ENCODE measurements at regions not wholly inside any gene's neighbourhood (a gene's known extent, or its start where the extent isn't known, plus 50 kb on each side); places are given as distances from the start of the nearest gene placed in this dataset.
A peak's percentile ranks its signal among the peaks of the same experiment; 100 is the strongest.

DNA sequence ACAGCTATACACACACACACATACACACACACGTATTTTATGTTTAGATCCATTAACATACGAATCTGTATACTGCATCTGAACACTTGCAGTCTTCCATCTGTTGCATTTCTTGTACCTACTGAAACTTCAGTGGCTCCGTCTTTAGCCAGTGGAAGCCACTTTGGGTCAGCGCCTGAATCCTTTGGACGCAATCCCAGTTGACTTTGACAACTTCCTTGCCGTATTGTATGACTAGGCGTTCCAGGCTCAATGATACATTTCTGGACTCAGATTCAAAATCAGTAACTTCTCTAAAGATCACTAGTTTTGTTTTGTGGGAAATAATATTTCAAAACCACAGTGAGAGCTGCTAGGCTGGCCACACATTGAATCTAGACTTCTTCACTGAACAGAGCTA, 101.5 kb upstream of the GPC1 start:
- peak in 3 of 4 donors; percentile 63 to 85 (median 63) for ATAC-seq
- WGBS, 3 donors: 21 to 37% (median 33%) methylated on average over 7 of the region's 7 CpGs
- Histone ChIP-seq H3K27ac (no peak overlapping the region), H3K9me3 (no peaks in the 10 kb centered on the region), H3K4me1 (no peaks in the 10 kb centered on the region), H3K27me3 (ENCODE audit: insufficient read depth in 3 of 3, low read length in 2 of 3) (no peaks in the 10 kb centered on the region), H3K36me3 (ENCODE audit: insufficient read depth in 1 of 2, low read depth in 1 of 2) (no peaks in the 10 kb centered on the region), H3K4me3 (no peak overlapping the region)
- no peak for DNase-seq
- intact Hi-C loops (cut with DNase I): no loop called here
- TF ChIP-seq, protein P1, sequence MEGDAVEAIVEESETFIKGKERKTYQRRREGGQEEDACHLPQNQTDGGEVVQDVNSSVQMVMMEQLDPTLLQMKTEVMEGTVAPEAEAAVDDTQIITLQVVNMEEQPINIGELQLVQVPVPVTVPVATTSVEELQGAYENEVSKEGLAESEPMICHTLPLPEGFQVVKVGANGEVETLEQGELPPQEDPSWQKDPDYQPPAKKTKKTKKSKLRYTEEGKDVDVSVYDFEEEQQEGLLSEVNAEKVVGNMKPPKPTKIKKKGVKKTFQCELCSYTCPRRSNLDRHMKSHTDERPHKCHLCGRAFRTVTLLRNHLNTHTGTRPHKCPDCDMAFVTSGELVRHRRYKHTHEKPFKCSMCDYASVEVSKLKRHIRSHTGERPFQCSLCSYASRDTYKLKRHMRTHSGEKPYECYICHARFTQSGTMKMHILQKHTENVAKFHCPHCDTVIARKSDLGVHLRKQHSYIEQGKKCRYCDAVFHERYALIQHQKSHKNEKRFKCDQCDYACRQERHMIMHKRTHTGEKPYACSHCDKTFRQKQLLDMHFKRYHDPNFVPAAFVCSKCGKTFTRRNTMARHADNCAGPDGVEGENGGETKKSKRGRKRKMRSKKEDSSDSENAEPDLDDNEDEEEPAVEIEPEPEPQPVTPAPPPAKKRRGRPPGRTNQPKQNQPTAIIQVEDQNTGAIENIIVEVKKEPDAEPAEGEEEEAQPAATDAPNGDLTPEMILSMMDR (IDR thresholded peaks at IDR 0.05): no peak

DNA sequence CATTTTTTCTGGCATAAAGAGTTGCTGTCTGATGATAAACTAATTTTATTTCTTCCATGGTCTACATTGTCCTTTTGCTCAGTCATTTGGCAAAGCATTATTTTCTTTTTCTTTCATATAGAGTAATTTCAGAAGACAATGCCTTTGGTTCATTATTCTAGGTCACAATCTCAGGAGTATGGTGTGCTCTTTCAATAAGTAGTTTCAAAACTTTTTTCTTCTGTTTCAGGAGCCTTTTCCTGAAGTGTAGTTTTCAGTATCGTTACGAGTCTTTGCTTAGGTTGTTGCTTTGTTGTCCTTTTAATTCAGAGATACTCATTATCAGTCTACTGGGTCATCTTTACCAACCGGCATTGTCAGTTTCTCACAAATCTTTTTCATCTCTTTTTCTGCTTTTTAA, 100.4 kb upstream of the GPC1 start:
- DNase-seq: no peak
- no peaks in the 10 kb centered on the region for H3K27me3 ChIP-seq (ENCODE audit: insufficient read depth in 3 of 3, low read length in 2 of 3)
- intact Hi-C loops (cut with DNase I): no loop called here
- H3K9me3 ChIP-seq: no peaks in the 10 kb centered on the region
- H3K27ac ChIP-seq: no peak overlapping the region
- 87 to 98% (median 92%) methylated on average over 3 of the region's 3 CpGs for WGBS, 3 donors
- ATAC-seq: no peak
- H3K4me3 ChIP-seq: no peak overlapping the region
- TF ChIP-seq, protein P1 (IDR thresholded peaks at IDR 0.05): no peak
- no peaks in the 10 kb centered on the region for H3K36me3 ChIP-seq (ENCODE audit: insufficient read depth in 1 of 2, low read depth in 1 of 2)
- no peaks in the 10 kb centered on the region for H3K4me1 ChIP-seq

DNA sequence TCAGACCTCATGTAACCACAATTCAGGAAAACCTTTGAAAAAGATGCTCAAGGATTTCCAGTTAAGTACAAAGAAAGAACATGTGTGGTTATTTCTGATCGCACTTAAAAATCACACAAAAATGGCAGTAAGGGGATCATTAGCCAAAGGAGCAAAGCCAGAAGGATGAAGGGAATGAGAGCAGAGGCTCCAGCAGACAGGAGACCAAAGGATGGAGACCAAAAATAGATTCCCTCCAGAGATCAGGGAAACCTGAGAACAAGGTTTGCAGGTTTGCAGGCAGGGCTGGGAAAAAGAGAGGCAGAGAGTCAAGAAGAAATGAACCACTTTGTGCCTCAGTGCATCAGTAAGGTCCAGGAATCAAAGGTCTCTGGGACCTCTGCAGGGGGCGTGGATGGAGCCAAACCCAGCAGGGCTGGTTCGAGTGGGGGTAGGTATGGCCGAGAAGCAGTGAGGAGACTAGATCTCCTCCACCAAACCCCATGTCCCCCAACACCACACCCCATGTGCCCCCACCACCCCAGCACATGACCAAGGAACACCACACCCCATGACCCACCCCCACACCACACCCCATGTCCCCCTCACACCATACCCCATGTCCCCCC, 98.5 kb upstream of the GPC1 start:
- TF ChIP-seq, protein P1 (IDR thresholded peaks at IDR 0.05): no peak
- no peak overlapping the region for H3K27ac ChIP-seq
- no peaks in the 10 kb centered on the region for H3K36me3 ChIP-seq (ENCODE audit: insufficient read depth in 1 of 2, low read depth in 1 of 2)
- no peaks in the 10 kb centered on the region for H3K4me1 ChIP-seq
- intact Hi-C loops (cut with DNase I): no loop called here
- H3K9me3 ChIP-seq: no peaks in the 10 kb centered on the region
- 90 to 96% (median 92%) methylated on average over 4 of the region's 4 CpGs for WGBS, 3 donors
- no peaks in the 10 kb centered on the region for H3K27me3 ChIP-seq (ENCODE audit: insufficient read depth in 3 of 3, low read length in 2 of 3)
- ATAC-seq: no peak
- no peak overlapping the region for H3K4me3 ChIP-seq
- DNase-seq: no peak

DNA sequence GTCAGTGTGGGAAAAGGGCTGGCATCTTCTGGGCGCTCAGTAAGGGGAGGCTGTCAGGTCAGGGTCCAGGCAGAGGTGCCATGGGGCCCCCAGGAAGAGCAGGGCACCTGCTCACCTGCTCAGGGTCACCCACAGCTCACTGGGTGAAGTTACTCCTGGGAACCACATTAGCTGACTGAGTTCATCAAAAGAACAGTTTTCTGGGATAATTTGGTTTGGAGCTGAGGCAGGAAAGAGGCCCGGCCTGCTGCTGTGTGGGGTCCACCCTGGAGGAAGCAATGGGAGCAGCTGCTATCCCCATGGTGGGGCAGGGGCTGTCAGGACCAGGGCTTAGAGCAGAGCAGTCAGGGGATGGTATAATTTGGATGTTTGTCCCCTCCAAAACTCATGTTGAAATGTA, 97.2 kb upstream of the GPC1 start:
- Histone ChIP-seq H3K27ac (no peak overlapping the region), H3K27me3 (ENCODE audit: insufficient read depth in 3 of 3, low read length in 2 of 3) (no peaks in the 10 kb centered on the region), H3K36me3 (ENCODE audit: insufficient read depth in 1 of 2, low read depth in 1 of 2) (no peaks in the 10 kb centered on the region), H3K4me3 (no peak overlapping the region), H3K9me3 (no peaks in the 10 kb centered on the region), H3K4me1 (no peaks in the 10 kb centered on the region)
- 81 to 85% (median 84%) methylated on average over 2 of the region's 2 CpGs for WGBS, 3 donors
- no peak for ATAC-seq
- DNase-seq: no peak
- intact Hi-C loops (cut with DNase I): no loop called here
- TF ChIP-seq, protein P1 (IDR thresholded peaks at IDR 0.05): no peak
